ENCODE measurements at regions not wholly inside any gene's neighbourhood (a gene's known extent, or its start where the extent isn't known, plus 50 kb on each side); places are given as distances from the start of the nearest gene placed in this dataset.

DNA sequence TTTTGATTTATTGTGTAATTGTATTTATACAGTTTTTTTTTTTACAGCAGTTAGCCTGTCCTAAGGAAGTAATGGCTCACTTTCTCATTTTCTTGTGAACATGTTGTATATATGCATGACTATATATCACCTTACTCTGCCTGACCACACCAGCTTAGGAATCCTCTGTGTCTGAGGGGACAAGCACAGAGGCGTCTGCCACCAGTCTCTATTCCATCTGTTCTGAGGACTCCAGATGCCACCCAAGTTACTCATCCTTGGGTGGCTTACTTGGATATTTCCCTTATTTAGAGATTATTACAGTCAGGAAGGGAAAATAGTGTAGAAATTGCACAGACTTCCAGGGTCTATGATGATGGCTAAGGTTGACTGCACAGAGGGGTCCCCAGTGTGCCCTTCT, 256.3 kb upstream of the C9orf72 start:
- ATAC-seq (no peak), FAIRE-seq (no peak), DNase-seq (ENCODE audit: extremely low read depth in 1 of 4, low spot score in 3 of 4) (no peak)
- no TSS peak for BruUV-seq (replicated peaks)
- TF ChIP-seq CBX2 (IDR thresholded peaks at IDR 0.05; ENCODE audit: insufficient read depth, low read length, poor library complexity, severe bottlenecking) (no peak), LEF1 (IDR thresholded peaks at IDR 0.05) (no peak), ZNF778 (CRISPR knock-in tag; IDR thresholded peaks at IDR 0.05) (no peak), VEZF1 (CRISPR knock-in tag; IDR thresholded peaks at IDR 0.05) (no peak), GATAD2A (IDR thresholded peaks at IDR 0.05) (no peak), CTCFL (IDR thresholded peaks at IDR 0.05; ENCODE audit: borderline replicate concordance, insufficient read depth, low read depth, low read length, poor library complexity, severe bottlenecking) (no peak)
- H3K9ac ChIP-seq (ENCODE audit: insufficient read depth in 1 of 2, low read depth in 2 of 2, low read length in 2 of 2): no peak overlapping the region
- H3K27me3 ChIP-seq (ENCODE audit: control insufficient read depth in 2 of 2, insufficient read depth in 2 of 2, low read length in 2 of 2): no peaks in the 10 kb centered on the region
- H3K4me1 ChIP-seq (replicated peaks in 1 of 2; ENCODE audit: control insufficient read depth in 2 of 2, insufficient read depth in 2 of 2, low read length in 2 of 2): no peaks in the 10 kb centered on the region
- H4K20me1 ChIP-seq (replicated peaks; ENCODE audit: control insufficient read depth, insufficient read depth, low read length): no peaks in the 10 kb centered on the region
- H3K79me2 ChIP-seq (ENCODE audit: control insufficient read depth, insufficient read depth, low read length): no peaks in the 10 kb centered on the region
- no peaks in the 10 kb centered on the region for H3K9me1 ChIP-seq (ENCODE audit: control insufficient read depth, insufficient read depth, low read length)
- no peaks in the 10 kb centered on the region for H3K36me3 ChIP-seq (ENCODE audit: control insufficient read depth, insufficient read depth, low read length)
- H3K4me3 ChIP-seq: no peak overlapping the region
- no peak overlapping the region for H2AFZ ChIP-seq (ENCODE audit: low read depth, low read length)
- POLR2A ChIA-PET: no interaction called here
- H3K27ac ChIP-seq (ENCODE audit: extremely low read depth, low read depth, low read length): no peak overlapping the region
- CTCF ChIA-PET (ENCODE audit: low intra/inter-chr PET ratio): no interaction called here
- intact Hi-C loops (cut with micrococcal nuclease) (no loop called here), in situ Hi-C loops (cut with MboI) (no loop called here)
- no peaks in the 10 kb centered on the region for H3K9me3 ChIP-seq (replicated peaks; ENCODE audit: control insufficient read depth, insufficient read depth, low read depth, low read length)
- no CpG with 5 or more reads among the region's 1 CpG for WGBS (ENCODE audit: insufficient coverage, low coverage, missing lambda C conversion rate)
- H3K4me2 ChIP-seq (ENCODE audit: insufficient read depth, low read length): no peak overlapping the region

Data from K562 (cell line).